ENCODE measurements at regions not wholly inside any gene's neighbourhood (a gene's known extent, or its start where the extent isn't known, plus 50 kb on each side); places are given as distances from the start of the nearest gene placed in this dataset.

DNA sequence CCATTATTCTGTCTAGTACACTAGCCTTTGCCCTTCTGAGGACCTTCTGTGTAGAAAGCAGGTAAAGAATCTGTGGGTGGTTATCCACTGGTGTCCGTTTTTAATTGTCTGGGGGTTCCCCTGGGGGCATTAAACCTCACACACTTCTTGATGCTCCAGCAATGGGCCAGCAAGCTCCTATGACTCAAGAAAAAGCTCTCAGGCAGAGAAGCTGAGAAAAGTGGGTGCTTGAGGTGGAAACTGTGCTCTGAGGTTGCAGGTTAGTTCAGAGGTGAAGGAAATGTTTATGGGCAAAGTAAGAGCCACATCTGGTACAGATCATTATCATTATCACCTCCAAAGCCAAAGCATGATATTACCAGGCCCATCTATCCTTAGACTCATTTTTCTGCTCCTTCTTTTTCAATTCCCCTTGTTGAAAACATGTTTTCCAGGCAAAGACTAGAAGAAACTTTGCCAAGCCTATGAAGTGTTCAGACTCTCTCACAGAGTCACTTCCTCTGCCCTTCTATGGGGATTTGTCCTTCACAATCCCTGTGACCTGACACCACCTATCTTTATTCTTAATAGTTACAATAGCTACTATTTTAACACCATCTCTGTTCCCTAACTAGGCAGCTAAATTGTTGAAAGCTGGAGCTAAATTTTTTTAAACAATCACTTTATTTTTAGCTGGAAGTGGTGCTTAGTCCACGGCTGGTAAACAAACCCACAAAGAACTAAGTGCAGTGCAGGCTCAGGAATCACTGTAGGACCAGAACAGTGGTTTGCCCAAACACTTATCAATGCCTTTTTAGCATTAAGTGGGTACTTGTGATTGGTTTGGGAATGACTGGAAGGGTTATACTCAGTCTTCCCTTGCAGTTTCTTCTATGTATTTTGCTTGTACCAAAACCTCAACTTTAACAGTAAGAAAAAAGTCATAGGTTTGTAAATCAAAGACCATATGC, 512.8 kb upstream of the POU3F3 start (continued):
- no peak for TF ChIP-seq CHD7 (IDR thresholded peaks at IDR 0.05; ENCODE audit: insufficient replicate concordance, low read length)

Measured in H1 (cell line).